Natural killer cell treated with Interleukin-12 subunit alpha and Interleukin-12 subunit beta and Interleukin-15 and Interleukin-18, amount 100 ng/mL, for 72 hours (primary cell): ENCODE measurements at regions not wholly inside any gene's neighbourhood (a gene's known extent, or its start where the extent isn't known, plus 50 kb on each side); places are given as distances from the start of the nearest gene placed in this dataset.

Experiments used
- ATAC-seq, 2 donors: fragments of 150-1000 bp; cut with Tn5 transposase in 1 of 2; sonication (Bioruptor Pico), chemical (Tn5 transposase) in 1 of 2; 2 replicates each; pipeline ENCODE4 v1.10.0; 2021
- DNase-seq: peaks from one replicate; pipeline ENCODE4 v3.0.0; 2022; ENCODE audit warnings: low spot score
- H3K27ac Mint-ChIP-seq, 2 donors: 1 replicate in 1 of 2; 2 replicates in 1 of 2; pipeline ENCODE4 v1.8.0; 2022; ENCODE audit warnings: mixed read lengths in 2 of 2, mild to moderate bottlenecking in 1 of 2, moderate library complexity in 1 of 2
- H3K27me3 Mint-ChIP-seq, 2 donors: 1 replicate in 1 of 2; 2 replicates in 1 of 2; pipeline ENCODE4 v1.8.0; 2022; ENCODE audit warnings: mixed read lengths in 2 of 2
- H3K36me3 Mint-ChIP-seq: one replicate; pipeline ENCODE4 v1.8.0; 2022; ENCODE audit warnings: mixed read lengths
- H3K4me1 Mint-ChIP-seq, 2 donors: 1 replicate in 1 of 2; 2 replicates in 1 of 2; pipeline ENCODE4 v1.8.0; 2022; ENCODE audit warnings: low read depth in 2 of 2, mixed read lengths in 2 of 2, mild to moderate bottlenecking in 1 of 2
- H3K4me3 Mint-ChIP-seq: one replicate; pipeline ENCODE4 v1.8.0; 2022; ENCODE audit warnings: mixed read lengths
- H3K9me3 Mint-ChIP-seq: 2 replicates; pipeline ENCODE4 v1.8.0; 2022; ENCODE audit warnings: mixed read lengths

- ATAC-seq (no peak), DNase-seq (no peak)
- no peaks in the 10 kb centered on the region for H3K4me1 Mint-ChIP-seq
- H3K27me3 Mint-ChIP-seq, result no peaks in the 10 kb centered on the region
- no peak overlapping the region for H3K27ac Mint-ChIP-seq
- H3K9me3 Mint-ChIP-seq, result peaks cover 4% of the 10 kb centered on the region
- no peak overlapping the region for H3K4me3 Mint-ChIP-seq
- no peaks in the 10 kb centered on the region for H3K36me3 Mint-ChIP-seq
These were observed 277.9 kb upstream of the IRX2 start for GRCh38 chr5:3029396-3029795.

- no peak overlapping the region for H3K4me3 Mint-ChIP-seq
- DNase-seq (no peak), ATAC-seq (no peak)
- no peaks in the 10 kb centered on the region for H3K4me1 Mint-ChIP-seq
- H3K27me3 Mint-ChIP-seq, result no peaks in the 10 kb centered on the region
- H3K9me3 Mint-ChIP-seq, result peaks cover 4% of the 10 kb centered on the region
- H3K36me3 Mint-ChIP-seq, result no peaks in the 10 kb centered on the region
- no peak overlapping the region for H3K27ac Mint-ChIP-seq
These were observed 276.6 kb upstream of the IRX2 start for GRCh38 chr5:3027866-3028635.

GRCh38 chr5:3027185-3027865 is 275.8 kb upstream of the IRX2 start:
- Mint-ChIP-seq H3K27me3 (no peaks in the 10 kb centered on the region), H3K9me3 (peaks cover 4% of the 10 kb centered on the region), H3K27ac (no peak overlapping the region), H3K4me3 (no peak overlapping the region), H3K4me1 (no peaks in the 10 kb centered on the region), H3K36me3 (no peaks in the 10 kb centered on the region)
- DNase-seq (no peak), ATAC-seq (no peak)

GRCh38 chr5:3026651-3027050 is 275.2 kb upstream of the IRX2 start:
- ATAC-seq (no peak), DNase-seq (no peak)
- Mint-ChIP-seq H3K36me3 (no peaks in the 10 kb centered on the region), H3K27ac (no peak overlapping the region), H3K4me1 (no peaks in the 10 kb centered on the region), H3K9me3 (peaks cover 4% of the 10 kb centered on the region), H3K27me3 (no peaks in the 10 kb centered on the region), H3K4me3 (no peak overlapping the region)

- Mint-ChIP-seq H3K4me3 (no peak overlapping the region), H3K36me3 (no peaks in the 10 kb centered on the region), H3K4me1 (no peaks in the 10 kb centered on the region), H3K27me3 (no peaks in the 10 kb centered on the region), H3K27ac (no peak overlapping the region), H3K9me3 (peaks cover under 1% of the 10 kb centered on the region)
- DNase-seq, result no peak
- ATAC-seq, result no peak
These were observed 274.6 kb upstream of the IRX2 start for GRCh38 chr5:3026099-3026498.

- Mint-ChIP-seq H3K4me1 (no peaks in the 10 kb centered on the region), H3K4me3 (no peak overlapping the region), H3K9me3 (no peaks in the 10 kb centered on the region), H3K36me3 (no peaks in the 10 kb centered on the region), H3K27ac (no peak overlapping the region), H3K27me3 (no peaks in the 10 kb centered on the region)
- DNase-seq (no peak), ATAC-seq (no peak)
These were observed 273.9 kb upstream of the IRX2 start for GRCh38 chr5:3025392-3025791.

- Mint-ChIP-seq H3K4me1 (no peaks in the 10 kb centered on the region), H3K36me3 (no peaks in the 10 kb centered on the region), H3K9me3 (no peaks in the 10 kb centered on the region), H3K4me3 (no peak overlapping the region), H3K27ac (no peak overlapping the region), H3K27me3 (no peaks in the 10 kb centered on the region)
- DNase-seq, result no peak
- no peak for ATAC-seq
These were observed 273.5 kb upstream of the IRX2 start for GRCh38 chr5:3024976-3025375.

- no peaks in the 10 kb centered on the region for H3K27me3 Mint-ChIP-seq
- no peaks in the 10 kb centered on the region for H3K4me1 Mint-ChIP-seq
- ATAC-seq, result no peak
- no peak overlapping the region for H3K27ac Mint-ChIP-seq
- H3K36me3 Mint-ChIP-seq, result no peaks in the 10 kb centered on the region
- H3K9me3 Mint-ChIP-seq, result no peaks in the 10 kb centered on the region
- H3K4me3 Mint-ChIP-seq, result no peak overlapping the region
- no peak for DNase-seq
These were observed 273.1 kb upstream of the IRX2 start for GRCh38 chr5:3024554-3024953.

GRCh38 chr5:3024126-3024525 is 272.6 kb upstream of the IRX2 start:
- no peak for DNase-seq
- no peak for ATAC-seq
- Mint-ChIP-seq H3K9me3 (no peaks in the 10 kb centered on the region), H3K4me1 (no peaks in the 10 kb centered on the region), H3K36me3 (no peaks in the 10 kb centered on the region), H3K4me3 (no peak overlapping the region), H3K27me3 (no peaks in the 10 kb centered on the region), H3K27ac (no peak overlapping the region)

GRCh38 chr5:3023656-3024055 is 272.2 kb upstream of the IRX2 start:
- no peak overlapping the region for H3K27ac Mint-ChIP-seq
- no peak overlapping the region for H3K4me3 Mint-ChIP-seq
- DNase-seq (no peak), ATAC-seq (no peak)
- H3K9me3 Mint-ChIP-seq, result no peaks in the 10 kb centered on the region
- H3K36me3 Mint-ChIP-seq, result no peaks in the 10 kb centered on the region
- no peaks in the 10 kb centered on the region for H3K27me3 Mint-ChIP-seq
- no peaks in the 10 kb centered on the region for H3K4me1 Mint-ChIP-seq

- no peaks in the 10 kb centered on the region for H3K27me3 Mint-ChIP-seq
- ATAC-seq (no peak), DNase-seq (no peak)
- H3K27ac Mint-ChIP-seq, result no peak overlapping the region
- H3K4me3 Mint-ChIP-seq, result no peak overlapping the region
- no peaks in the 10 kb centered on the region for H3K4me1 Mint-ChIP-seq
- no peaks in the 10 kb centered on the region for H3K9me3 Mint-ChIP-seq
- no peaks in the 10 kb centered on the region for H3K36me3 Mint-ChIP-seq
These were observed 271.2 kb upstream of the IRX2 start for GRCh38 chr5:3022665-3023064.

- DNase-seq, result no peak
- H3K4me1 Mint-ChIP-seq, result no peaks in the 10 kb centered on the region
- H3K27ac Mint-ChIP-seq, result no peak overlapping the region
- no peak overlapping the region for H3K4me3 Mint-ChIP-seq
- H3K36me3 Mint-ChIP-seq, result no peaks in the 10 kb centered on the region
- peaks cover 3% of the 10 kb centered on the region for H3K9me3 Mint-ChIP-seq
- no peaks in the 10 kb centered on the region for H3K27me3 Mint-ChIP-seq
- ATAC-seq, result no peak
These were observed 268.9 kb upstream of the IRX2 start for GRCh38 chr5:3020426-3020825.

- no peaks in the 10 kb centered on the region for H3K27me3 Mint-ChIP-seq
- H3K9me3 Mint-ChIP-seq, result peaks cover 3% of the 10 kb centered on the region
- H3K4me1 Mint-ChIP-seq, result no peaks in the 10 kb centered on the region
- H3K27ac Mint-ChIP-seq, result no peak overlapping the region
- no peak for ATAC-seq
- H3K4me3 Mint-ChIP-seq, result no peak overlapping the region
- no peaks in the 10 kb centered on the region for H3K36me3 Mint-ChIP-seq
- DNase-seq, result no peak
These were observed 267.6 kb upstream of the IRX2 start for GRCh38 chr5:3019045-3019444.

- H3K4me1 Mint-ChIP-seq, result no peaks in the 10 kb centered on the region
- H3K27ac Mint-ChIP-seq, result no peak overlapping the region
- no peak for ATAC-seq
These were observed 260.2 kb upstream of the IRX2 start for GRCh38 chr5:3011764-3012017.

More at GRCh38 chr5:3011764-3012017, 260.2 kb upstream of the IRX2 start:
- Mint-ChIP-seq H3K9me3 (no peaks in the 10 kb centered on the region), H3K4me3 (no peak overlapping the region), H3K36me3 (no peaks in the 10 kb centered on the region), H3K27me3 (no peaks in the 10 kb centered on the region)
- no peak for DNase-seq
